ENCODE measurements at regions not wholly inside any gene's neighbourhood (a gene's known extent, or its start where the extent isn't known, plus 50 kb on each side); places are given as distances from the start of the nearest gene placed in this dataset.

GRCh38 chr19:32231691-32232090 lies 113.7 kb upstream of the ZNF507 start:
- no peak overlapping the region for H4K91ac ChIP-seq (replicated peaks; ENCODE audit: insufficient read length, low read length)
- no peak overlapping the region for H3K14ac ChIP-seq (ENCODE audit: insufficient read length)
- no peaks in the 10 kb centered on the region for H3K4me1 ChIP-seq (replicated peaks in 1 of 4; ENCODE audit: control insufficient read depth in 3 of 4, insufficient read depth in 4 of 4, low read length in 3 of 4)
- no peak overlapping the region for H2BK5ac ChIP-seq (ENCODE audit: low read depth, low read length)
- ChIA-PET POLR2A (ENCODE audit: partially characterized antibody) (no interaction called here), CTCF (ENCODE audit: partially characterized antibody) (interaction anchor here (1.0 kb wide), 1 partner anchor 59 kb away, joined by 3 read pairs; no protein-coding TSS in a partner anchor)
- H3K18ac ChIP-seq (ENCODE audit: extremely low read depth, low read length): no peak overlapping the region
- H3K4me2 ChIP-seq (ENCODE audit: insufficient read depth in 1 of 2, low read depth in 2 of 2, low read length in 2 of 2): no peak overlapping the region
- H3K36me3 ChIP-seq (ENCODE audit: control insufficient read depth in 2 of 4, insufficient read depth in 4 of 4, low read length in 3 of 4): no peaks in the 10 kb centered on the region
- 0 out of 2 replicates have a peak overlapping the region, but pooled peaks have one; percentile 15 for H2AFZ ChIP-seq (ENCODE audit: low read length)
- no peak overlapping the region for H3K4ac ChIP-seq (replicated peaks; ENCODE audit: insufficient read length, low read depth, low read length)
- 91% methylated on average over 5 of the region's 6 CpGs; no CpG with 5 or more reads in 1 of the 2 experiments for WGBS, 2 experiments (ENCODE audit: extremely low coverage in 1 of 2, insufficient coverage in 1 of 2, insufficient read length in 1 of 2, insufficient replicate concordance in 2 of 2, low coverage in 1 of 2, low lambda C conversion rate in 2 of 2, missing lambda C conversion rate in 1 of 2)
- no peak overlapping the region for H2AK5ac ChIP-seq (ENCODE audit: low read depth, low read length)
- no peak overlapping the region for H2BK20ac ChIP-seq (ENCODE audit: low read length)
- H2BK12ac ChIP-seq (ENCODE audit: low read depth, low read length): no peak overlapping the region
- H4K8ac ChIP-seq (ENCODE audit: extremely low read depth, insufficient read depth, low read length): no peak overlapping the region
- H3K23ac ChIP-seq (ENCODE audit: insufficient read length): no peak overlapping the region
- no peak overlapping the region for H2BK120ac ChIP-seq (replicated peaks; ENCODE audit: low read depth, low read length)
- no peak overlapping the region for H2BK15ac ChIP-seq (ENCODE audit: low read length)
- FAIRE-seq: no peak
- no peaks in the 10 kb centered on the region for H3K79me1 ChIP-seq (ENCODE audit: low read depth, low read length)
- no peaks in the 10 kb centered on the region for H4K20me1 ChIP-seq (replicated peaks in 1 of 2; ENCODE audit: control insufficient read depth in 1 of 2, insufficient read depth in 2 of 2, low read length in 2 of 2)
- H3K27me3 ChIP-seq (replicated peaks in 1 of 4; ENCODE audit: control insufficient read depth in 3 of 4, extremely low read depth in 1 of 4, insufficient read depth in 3 of 4, low read length in 3 of 4): no peaks in the 10 kb centered on the region; a peak in 1 of 7 replicates
- no peak overlapping the region for H4K5ac ChIP-seq (ENCODE audit: insufficient read length, low read depth, low read length)
- H3K56ac ChIP-seq (replicated peaks; ENCODE audit: insufficient read length, low read depth, low read length): no peak overlapping the region
- no peaks in the 10 kb centered on the region for H3K9me3 ChIP-seq (ENCODE audit: insufficient read depth in 2 of 2, low read depth in 1 of 2, low read length in 1 of 2)
- peak in 1 of 2 experiments; percentile 24 for DNase-seq (ENCODE audit: low read depth in 1 of 2, low spot score in 2 of 2)
- no peaks in the 10 kb centered on the region for H3K23me2 ChIP-seq (ENCODE audit: low read depth, low read length)
- no peaks in the 10 kb centered on the region for H3K79me2 ChIP-seq (ENCODE audit: control insufficient read depth in 1 of 2, insufficient read depth in 2 of 2, low read length in 2 of 2)
- no peak overlapping the region for H3K9ac ChIP-seq (replicated peaks in 1 of 4; ENCODE audit: extremely low read depth in 1 of 4, low read depth in 3 of 4, low read length in 3 of 4)
- no peak overlapping the region for H3K27ac ChIP-seq (ENCODE audit: low read depth, low read length)
- H3K4me3 ChIP-seq (ENCODE audit: extremely low read depth in 1 of 4, insufficient read depth in 2 of 4, low read depth in 3 of 4, low read length in 4 of 4): no peak overlapping the region
- TF ChIP-seq TAF7 (optimal IDR thresholded peaks at IDR 0.05; ENCODE audit: borderline replicate concordance, low read depth, low read length) (no peak), GTF2F1 (IDR thresholded peaks at IDR 0.05; ENCODE audit: borderline replicate concordance, low read depth, low read length) (no peak), EZH2 (IDR thresholded peaks at IDR 0.05; ENCODE audit: low read depth, low read length, severe bottlenecking) (no peak), POU5F1 (IDR thresholded peaks at IDR 0.05; ENCODE audit: low read depth, low read length) (no peak), KDM5A (IDR thresholded peaks at IDR 0.05; ENCODE audit: low read length) (no peak), HDAC6 (IDR thresholded peaks at IDR 0.05; ENCODE audit: low read depth, low read length) (no peak), TBP (IDR thresholded peaks at IDR 0.05; ENCODE audit: low read depth, low read length) (no peak), FOSL1 (IDR thresholded peaks at IDR 0.05; ENCODE audit: insufficient read depth, low read depth, low read length) (no peak), RXRA (IDR thresholded peaks at IDR 0.05; ENCODE audit: insufficient read depth, low read depth, low read length) (no peak), BRCA1 (IDR thresholded peaks at IDR 0.05; ENCODE audit: low read depth, low read length) (no peak), MAFK (IDR thresholded peaks at IDR 0.05; ENCODE audit: low read depth, low read length) (no peak), CTCF (IDR thresholded peaks at IDR 0.05; ENCODE audit: control extremely low read depth in 1 of 3, insufficient read depth in 1 of 3, low read depth in 1 of 3, low read length in 3 of 3) (no peak)
